Natural killer cell (primary cell): ENCODE measurements at regions not wholly inside any gene's neighbourhood (a gene's known extent, or its start where the extent isn't known, plus 50 kb on each side); places are given as distances from the start of the nearest gene placed in this dataset.

Experiments used
- ATAC-seq, 3 donors: fragments of 150-1000 bp in 2 of 3; fragments of 200-7000 bp in 1 of 3; cut with Tn5 transposase; 1 replicate in 1 of 3; 2 replicates in 2 of 3; pipeline ENCODE4 v1.10.0; 2021; ENCODE audit warnings: mild to moderate bottlenecking in 2 of 3, moderate library complexity in 2 of 3
- DNase-seq, 2 donors: peaks; one replicate each; pipeline versions ENCODE4 v3.0.0 to v3.0.0-alpha.2; 2013 to 2021; ENCODE audit warnings: mixed read lengths in 1 of 2
- H3K27ac ChIP-seq: one replicate; pipeline ENCODE4 v1.5.1; 2013; ENCODE audit warnings: mild to moderate bottlenecking, low read length
- H3K27me3 ChIP-seq: one replicate; pipeline ENCODE4 v1.6.1; 2013; ENCODE audit warnings: low read length; ENCODE audit not compliant: control insufficient read depth, insufficient read depth
- H3K36me3 ChIP-seq: one replicate; pipeline ENCODE4 v1.6.1; 2013; ENCODE audit warnings: low read length; ENCODE audit not compliant: control insufficient read depth, insufficient read depth
- H3K4me1 ChIP-seq: one replicate; pipeline ENCODE4 v1.6.1; 2013; ENCODE audit warnings: low read length; ENCODE audit not compliant: control insufficient read depth, insufficient read depth
- H3K4me3 ChIP-seq: one replicate; pipeline ENCODE4 v1.5.1; 2013; ENCODE audit warnings: low read length
- H3K9me3 ChIP-seq: one replicate; pipeline ENCODE4 v1.6.1; 2013; ENCODE audit warnings: low read length; ENCODE audit not compliant: control insufficient read depth, insufficient read depth
- H3K27ac Mint-ChIP-seq, 2 donors: one replicate each; pipeline ENCODE4 v1.8.0; 2022; ENCODE audit warnings: mild to moderate bottlenecking in 2 of 2, mixed read lengths in 2 of 2, moderate library complexity in 1 of 2
- H3K27me3 Mint-ChIP-seq, 2 donors: one replicate each; pipeline ENCODE4 v1.8.0; 2022; ENCODE audit warnings: low read depth in 2 of 2, mixed read lengths in 2 of 2
- H3K36me3 Mint-ChIP-seq: one replicate; pipeline ENCODE4 v1.8.0; 2022; ENCODE audit warnings: mixed read lengths
- H3K4me1 Mint-ChIP-seq, 2 donors: one replicate each; pipeline ENCODE4 v1.8.0; 2022; ENCODE audit warnings: mixed read lengths in 2 of 2
- H3K4me3 Mint-ChIP-seq: one replicate; pipeline ENCODE4 v1.8.0; 2022; ENCODE audit warnings: mild to moderate bottlenecking, moderate library complexity, mixed read lengths
- H3K9me3 Mint-ChIP-seq, 2 donors: one replicate each; pipeline ENCODE4 v1.8.0; 2022; ENCODE audit warnings: mixed read lengths in 2 of 2
- WGBS: methylation state at CpG from one replicate; pipeline ENCODE4 v1.1.7; 2013; ENCODE audit warnings: missing lambda C conversion rate; ENCODE audit not compliant: insufficient coverage; 5-methylcytosine and 5-hydroxymethylcytosine counted together
- intact Hi-C: fragments of 100-400 bp; cut with micrococcal nuclease; formaldehyde crosslinking; loops from one replicate; pipeline ENCODE4 v1.14.2; 2022
- TF ChIP-seq, protein P1 (sequence below): fragments of 200-600 bp; IDR thresholded peaks from one replicate; pipeline ENCODE4 v1.8.0; 2022; ENCODE audit warnings: antibody characterized with exemption

DNA sequence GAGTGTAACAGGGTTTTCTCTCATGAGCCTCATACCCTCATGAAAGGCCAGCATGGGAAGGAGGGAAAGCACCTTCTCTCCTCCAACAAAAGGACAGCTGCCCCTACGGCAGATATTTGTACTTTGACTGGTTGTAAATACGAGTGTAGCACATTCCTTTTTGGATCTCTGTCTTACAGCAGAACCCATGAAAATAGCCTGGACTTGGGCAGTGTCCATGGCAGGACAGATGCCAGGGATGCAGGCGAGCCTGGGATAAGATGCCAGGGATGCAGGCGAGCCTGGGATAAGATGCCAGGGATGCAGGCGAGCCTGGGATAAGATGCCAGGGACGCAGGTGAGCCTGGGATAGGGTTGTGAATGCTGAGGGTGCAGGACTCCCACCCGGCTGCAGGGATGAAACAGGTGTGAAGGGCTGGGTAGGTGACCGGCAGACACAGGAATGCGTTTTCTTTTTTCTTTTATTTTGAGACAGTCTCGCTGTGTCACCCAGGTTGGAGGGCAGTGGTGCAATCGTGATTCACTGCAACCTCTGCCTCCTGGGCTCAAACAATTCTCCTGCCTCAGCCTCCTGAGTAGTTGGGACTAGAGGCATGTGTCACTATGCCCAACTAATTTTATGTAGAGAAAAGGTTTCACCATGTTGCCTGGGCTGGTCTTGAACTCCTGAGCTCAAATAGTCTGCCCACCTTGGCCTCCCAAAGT is 120.0 kb downstream of the BEGAIN start:
- no peaks in the 10 kb centered on the region for H3K9me3 Mint-ChIP-seq
- WGBS: 84% methylated on average over 11 of the region's 11 CpGs
- TF ChIP-seq, protein P1, sequence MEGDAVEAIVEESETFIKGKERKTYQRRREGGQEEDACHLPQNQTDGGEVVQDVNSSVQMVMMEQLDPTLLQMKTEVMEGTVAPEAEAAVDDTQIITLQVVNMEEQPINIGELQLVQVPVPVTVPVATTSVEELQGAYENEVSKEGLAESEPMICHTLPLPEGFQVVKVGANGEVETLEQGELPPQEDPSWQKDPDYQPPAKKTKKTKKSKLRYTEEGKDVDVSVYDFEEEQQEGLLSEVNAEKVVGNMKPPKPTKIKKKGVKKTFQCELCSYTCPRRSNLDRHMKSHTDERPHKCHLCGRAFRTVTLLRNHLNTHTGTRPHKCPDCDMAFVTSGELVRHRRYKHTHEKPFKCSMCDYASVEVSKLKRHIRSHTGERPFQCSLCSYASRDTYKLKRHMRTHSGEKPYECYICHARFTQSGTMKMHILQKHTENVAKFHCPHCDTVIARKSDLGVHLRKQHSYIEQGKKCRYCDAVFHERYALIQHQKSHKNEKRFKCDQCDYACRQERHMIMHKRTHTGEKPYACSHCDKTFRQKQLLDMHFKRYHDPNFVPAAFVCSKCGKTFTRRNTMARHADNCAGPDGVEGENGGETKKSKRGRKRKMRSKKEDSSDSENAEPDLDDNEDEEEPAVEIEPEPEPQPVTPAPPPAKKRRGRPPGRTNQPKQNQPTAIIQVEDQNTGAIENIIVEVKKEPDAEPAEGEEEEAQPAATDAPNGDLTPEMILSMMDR: no peak

DNA sequence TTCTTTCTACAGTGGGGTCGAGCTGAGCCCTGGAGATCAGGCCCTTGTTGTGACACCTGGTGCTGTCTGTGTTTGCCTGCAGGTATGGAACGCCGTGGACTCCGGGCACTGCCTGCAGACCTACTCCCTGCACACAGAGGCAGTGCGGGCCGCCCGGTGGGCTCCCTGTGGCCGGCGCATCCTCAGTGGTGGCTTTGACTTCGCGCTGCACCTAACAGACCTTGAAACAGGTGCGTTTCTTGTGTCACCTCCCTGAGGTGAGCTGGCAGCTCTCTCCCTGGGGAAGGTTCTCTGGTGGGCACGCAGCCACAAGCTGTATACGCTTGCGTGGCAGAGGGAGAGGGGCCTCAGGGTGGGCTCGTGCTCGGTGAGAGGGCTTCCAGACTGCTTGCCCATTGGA is 119.3 kb downstream of the BEGAIN start:
- intact Hi-C loops: no loop called here
- DNase-seq (no peak), ATAC-seq (no peak)
- no peaks in the 10 kb centered on the region for H3K36me3 ChIP-seq
- H3K4me1 ChIP-seq: no peaks in the 10 kb centered on the region
- no peaks in the 10 kb centered on the region for H3K36me3 Mint-ChIP-seq
- no peak overlapping the region for H3K4me3 Mint-ChIP-seq
- no peaks in the 10 kb centered on the region for H3K27me3 ChIP-seq
- no peak overlapping the region for H3K27ac ChIP-seq
- no peaks in the 10 kb centered on the region for H3K9me3 Mint-ChIP-seq
- WGBS: 91% methylated on average over 17 of the region's 17 CpGs
- H3K27ac Mint-ChIP-seq: no peak overlapping the region
- peaks cover 0 to 18% of the 10 kb centered on the region in 2 donors for H3K4me1 Mint-ChIP-seq
- peaks cover 6 to 12% of the 10 kb centered on the region in 2 donors for H3K27me3 Mint-ChIP-seq
- H3K9me3 ChIP-seq: no peaks in the 10 kb centered on the region
- no peak overlapping the region for H3K4me3 ChIP-seq
- TF ChIP-seq, protein P1: no peak

More for the DNA sequence above, 120.0 kb downstream of the BEGAIN start:
- H3K4me1 ChIP-seq: no peaks in the 10 kb centered on the region
- H3K4me1 Mint-ChIP-seq: peaks cover 0 to 11% of the 10 kb centered on the region in 2 donors
- DNase-seq (no peak), ATAC-seq (no peak)
- H3K27ac ChIP-seq: no peak overlapping the region
- no peaks in the 10 kb centered on the region for H3K36me3 ChIP-seq
- no peak overlapping the region for H3K4me3 Mint-ChIP-seq
- intact Hi-C loops: no loop called here
- H3K36me3 Mint-ChIP-seq: no peaks in the 10 kb centered on the region
- no peaks in the 10 kb centered on the region for H3K9me3 ChIP-seq
- H3K4me3 ChIP-seq: no peak overlapping the region
- no peaks in the 10 kb centered on the region for H3K27me3 ChIP-seq
- H3K27me3 Mint-ChIP-seq: peaks cover 6 to 12% of the 10 kb centered on the region in 2 donors
- H3K27ac Mint-ChIP-seq: no peak overlapping the region

DNA sequence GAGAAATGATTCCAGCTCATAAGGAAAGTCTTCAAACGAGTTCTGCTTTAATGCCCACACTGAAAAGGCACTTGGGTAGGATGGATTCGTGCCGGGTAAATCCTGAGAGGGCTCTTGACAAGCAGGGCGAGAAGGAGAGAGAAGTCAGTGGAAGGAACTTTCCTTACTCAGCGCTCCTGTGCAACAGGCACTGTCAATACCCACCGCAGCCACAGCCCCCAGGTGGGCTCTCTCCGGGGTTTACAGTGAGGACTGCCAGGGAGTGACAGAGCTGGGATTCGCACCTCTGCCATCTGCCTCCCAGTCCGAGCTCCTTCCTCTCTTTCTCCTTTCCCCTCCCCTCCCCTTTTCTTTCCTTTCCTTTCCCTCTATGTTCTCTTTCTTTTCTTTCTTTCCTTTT is 118.7 kb downstream of the BEGAIN start:
- H3K27ac Mint-ChIP-seq: no peak overlapping the region
- H3K27me3 Mint-ChIP-seq: peaks cover 4 to 7% of the 10 kb centered on the region in 2 donors
- Histone ChIP-seq H3K4me3 (no peak overlapping the region), H3K27me3 (no peaks in the 10 kb centered on the region), H3K9me3 (no peaks in the 10 kb centered on the region), H3K36me3 (no peaks in the 10 kb centered on the region), H3K4me1 (no peaks in the 10 kb centered on the region), H3K27ac (no peak overlapping the region)
- no peaks in the 10 kb centered on the region for H3K36me3 Mint-ChIP-seq
- TF ChIP-seq, protein P1: no peak
- intact Hi-C loops: no loop called here
- peaks cover 0 to 18% of the 10 kb centered on the region in 2 donors for H3K4me1 Mint-ChIP-seq
- no peak overlapping the region for H3K4me3 Mint-ChIP-seq
- DNase-seq (no peak), ATAC-seq (no peak)
- 83% methylated on average over 9 of the region's 9 CpGs for WGBS
- no peaks in the 10 kb centered on the region for H3K9me3 Mint-ChIP-seq
